OCI-LY1 (cell line): ENCODE measurements at regions not wholly inside any gene's neighbourhood (a gene's known extent, or its start where the extent isn't known, plus 50 kb on each side); places are given as distances from the start of the nearest gene placed in this dataset.

Source experiments
- EZH2 ChIP-seq: fragments of 200-600 bp; sonication (generic), shearing (Covaris generic); IDR thresholded peaks from 2 replicates; pipeline ENCODE4 v1.8.0; 2017; ENCODE audit warnings: borderline replicate concordance, mixed run types, mild to moderate bottlenecking, antibody characterized with exemption, low read length, moderate library complexity, mixed read lengths
- TF ChIP-seq, protein P1 (sequence below): fragments of 200-600 bp; sonication (generic), shearing (Covaris generic); IDR thresholded peaks from 2 replicates; pipeline ENCODE4 v1.5.1; 2017; ENCODE audit warnings: mild to moderate bottlenecking, antibody characterized with exemption, low read length, moderate library complexity, mixed read lengths

- TF ChIP-seq, protein P1, sequence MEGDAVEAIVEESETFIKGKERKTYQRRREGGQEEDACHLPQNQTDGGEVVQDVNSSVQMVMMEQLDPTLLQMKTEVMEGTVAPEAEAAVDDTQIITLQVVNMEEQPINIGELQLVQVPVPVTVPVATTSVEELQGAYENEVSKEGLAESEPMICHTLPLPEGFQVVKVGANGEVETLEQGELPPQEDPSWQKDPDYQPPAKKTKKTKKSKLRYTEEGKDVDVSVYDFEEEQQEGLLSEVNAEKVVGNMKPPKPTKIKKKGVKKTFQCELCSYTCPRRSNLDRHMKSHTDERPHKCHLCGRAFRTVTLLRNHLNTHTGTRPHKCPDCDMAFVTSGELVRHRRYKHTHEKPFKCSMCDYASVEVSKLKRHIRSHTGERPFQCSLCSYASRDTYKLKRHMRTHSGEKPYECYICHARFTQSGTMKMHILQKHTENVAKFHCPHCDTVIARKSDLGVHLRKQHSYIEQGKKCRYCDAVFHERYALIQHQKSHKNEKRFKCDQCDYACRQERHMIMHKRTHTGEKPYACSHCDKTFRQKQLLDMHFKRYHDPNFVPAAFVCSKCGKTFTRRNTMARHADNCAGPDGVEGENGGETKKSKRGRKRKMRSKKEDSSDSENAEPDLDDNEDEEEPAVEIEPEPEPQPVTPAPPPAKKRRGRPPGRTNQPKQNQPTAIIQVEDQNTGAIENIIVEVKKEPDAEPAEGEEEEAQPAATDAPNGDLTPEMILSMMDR, result no peak
- no peak for TF ChIP-seq EZH2
Observed at GRCh38 chr7:11224535-11224934, 250.9 kb downstream of the PHF14 start.
